AG04450 (cell line): ENCODE measurements at regions not wholly inside any gene's neighbourhood (a gene's known extent, or its start where the extent isn't known, plus 50 kb on each side); places are given as distances from the start of the nearest gene placed in this dataset.

Source experiments
- CTCF ChIA-PET: fragments of 300-600, 350-600 bp; formaldehyde crosslinking; extraction: SDS; loops from one replicate; lab custom pipeline; 2022; ENCODE audit warnings: antibody characterized with exemption, inconsistent platforms; lab: Charles Lee
- POLR2A ChIA-PET: fragments of 350-600 bp; formaldehyde crosslinking; extraction: SDS; loops from one replicate; lab custom pipeline; 2021; ENCODE audit warnings: antibody characterized with exemption, inconsistent platforms; lab: Yijun Ruan, JAX
- DNase-seq: peaks from one replicate; pipeline ENCODE4 v3.0.0-alpha.2; 2011; ENCODE audit warnings: low read depth, low spot score
- H3K27ac ChIP-seq: one replicate; pipeline ENCODE4 v1.5.1; 2012; ENCODE audit warnings: low read depth, low read length, control low read depth
- H3K27me3 ChIP-seq: one replicate; pipeline ENCODE4 v1.6.0; 2012; ENCODE audit warnings: low read length; ENCODE audit not compliant: control insufficient read depth, insufficient read depth
- H3K4me3 ChIP-seq: 2 replicates; pipeline ENCODE4 v1.5.1; 2011; ENCODE audit warnings: mild to moderate bottlenecking, low read depth, low read length, control low read depth
- H3K9me3 ChIP-seq: 2 replicates; pipeline ENCODE4 v1.5.1; 2012; ENCODE audit warnings: low read length; ENCODE audit not compliant: control insufficient read depth, insufficient read depth
- TF ChIP-seq, protein P1 (sequence below): IDR thresholded peaks from 2 replicates; pipeline ENCODE4 v1.5.1; 2011; ENCODE audit warnings: low read depth, low read length, control low read depth, inconsistent platforms

DNA sequence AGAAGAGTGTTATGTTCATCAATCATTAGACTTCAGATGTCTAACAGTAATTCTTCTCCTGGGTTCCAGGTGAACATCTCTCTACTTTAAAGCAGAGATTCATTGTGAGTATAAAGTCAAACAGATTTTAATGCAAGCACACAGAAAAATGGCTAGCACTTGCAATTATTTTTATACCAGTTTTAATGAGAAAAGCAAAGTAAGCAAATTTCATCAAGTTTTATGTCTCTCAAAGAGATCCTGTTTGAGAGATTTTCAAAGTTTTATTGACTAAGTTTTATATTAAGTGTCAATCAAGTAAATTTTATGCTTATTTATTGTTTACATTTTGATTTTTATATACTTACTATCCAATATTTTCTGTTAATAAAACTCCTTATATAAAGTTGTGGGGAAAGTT lies 1628.5 kb downstream of the HACE1 start:
- POLR2A ChIA-PET = no interaction called here
- TF ChIP-seq, protein P1, sequence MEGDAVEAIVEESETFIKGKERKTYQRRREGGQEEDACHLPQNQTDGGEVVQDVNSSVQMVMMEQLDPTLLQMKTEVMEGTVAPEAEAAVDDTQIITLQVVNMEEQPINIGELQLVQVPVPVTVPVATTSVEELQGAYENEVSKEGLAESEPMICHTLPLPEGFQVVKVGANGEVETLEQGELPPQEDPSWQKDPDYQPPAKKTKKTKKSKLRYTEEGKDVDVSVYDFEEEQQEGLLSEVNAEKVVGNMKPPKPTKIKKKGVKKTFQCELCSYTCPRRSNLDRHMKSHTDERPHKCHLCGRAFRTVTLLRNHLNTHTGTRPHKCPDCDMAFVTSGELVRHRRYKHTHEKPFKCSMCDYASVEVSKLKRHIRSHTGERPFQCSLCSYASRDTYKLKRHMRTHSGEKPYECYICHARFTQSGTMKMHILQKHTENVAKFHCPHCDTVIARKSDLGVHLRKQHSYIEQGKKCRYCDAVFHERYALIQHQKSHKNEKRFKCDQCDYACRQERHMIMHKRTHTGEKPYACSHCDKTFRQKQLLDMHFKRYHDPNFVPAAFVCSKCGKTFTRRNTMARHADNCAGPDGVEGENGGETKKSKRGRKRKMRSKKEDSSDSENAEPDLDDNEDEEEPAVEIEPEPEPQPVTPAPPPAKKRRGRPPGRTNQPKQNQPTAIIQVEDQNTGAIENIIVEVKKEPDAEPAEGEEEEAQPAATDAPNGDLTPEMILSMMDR = no peak
- DNase-seq = no peak
- Histone ChIP-seq H3K27ac (no peak overlapping the region), H3K27me3 (no peaks in the 10 kb centered on the region), H3K9me3 (peaks cover 3% of the 10 kb centered on the region), H3K4me3 (no peak overlapping the region)
- CTCF ChIA-PET = no interaction called here

DNA sequence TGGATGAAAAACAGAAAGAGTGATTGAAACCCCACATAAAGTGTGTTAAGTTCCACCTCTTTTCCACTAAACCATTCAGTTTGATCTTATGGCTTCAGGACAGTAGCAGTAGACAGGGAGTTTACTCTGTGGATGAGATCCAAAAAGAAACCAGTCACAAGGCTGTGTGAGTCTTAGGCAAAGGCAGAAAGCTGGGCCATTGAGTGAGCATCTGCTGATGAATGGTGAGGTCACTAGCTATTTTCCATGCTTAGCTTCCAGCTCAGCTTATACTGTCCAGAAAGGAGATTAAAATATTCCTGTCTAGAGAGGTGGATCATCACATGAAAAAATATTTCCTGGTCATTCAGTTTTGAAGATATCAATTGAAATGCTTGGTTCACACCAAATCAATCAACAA lies 1643.9 kb downstream of the HACE1 start:
- DNase-seq = no peak
- Histone ChIP-seq H3K4me3 (no peak overlapping the region), H3K27ac (no peak overlapping the region), H3K9me3 (no peaks in the 10 kb centered on the region), H3K27me3 (no peaks in the 10 kb centered on the region)
- POLR2A ChIA-PET = no interaction called here
- TF ChIP-seq, protein P1 = no peak
- CTCF ChIA-PET = no interaction called here

DNA sequence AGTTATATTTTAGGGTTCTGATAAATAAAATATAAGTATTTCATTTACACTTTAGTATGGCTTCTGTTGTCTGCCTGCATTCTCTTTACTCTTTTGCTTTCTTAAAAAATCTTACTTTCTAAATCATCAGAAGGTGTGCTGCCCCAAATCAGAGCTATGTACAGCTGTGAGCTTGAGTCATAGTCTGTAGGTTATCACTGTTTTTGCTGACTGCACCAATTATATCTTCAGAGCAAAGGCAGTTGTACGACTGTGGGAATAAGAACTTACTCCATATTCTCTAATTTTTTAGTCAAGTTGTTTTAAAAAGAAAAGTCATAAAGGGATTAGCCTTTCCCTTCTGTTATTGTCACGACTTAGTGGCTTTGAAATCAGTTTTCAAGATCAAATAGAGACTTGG lies 1649.0 kb downstream of the HACE1 start:
- Histone ChIP-seq H3K27ac (no peak overlapping the region), H3K27me3 (no peaks in the 10 kb centered on the region), H3K4me3 (no peak overlapping the region), H3K9me3 (no peaks in the 10 kb centered on the region)
- TF ChIP-seq, protein P1 = no peak
- POLR2A ChIA-PET = no interaction called here
- CTCF ChIA-PET = no interaction called here
- no peak for DNase-seq

DNA sequence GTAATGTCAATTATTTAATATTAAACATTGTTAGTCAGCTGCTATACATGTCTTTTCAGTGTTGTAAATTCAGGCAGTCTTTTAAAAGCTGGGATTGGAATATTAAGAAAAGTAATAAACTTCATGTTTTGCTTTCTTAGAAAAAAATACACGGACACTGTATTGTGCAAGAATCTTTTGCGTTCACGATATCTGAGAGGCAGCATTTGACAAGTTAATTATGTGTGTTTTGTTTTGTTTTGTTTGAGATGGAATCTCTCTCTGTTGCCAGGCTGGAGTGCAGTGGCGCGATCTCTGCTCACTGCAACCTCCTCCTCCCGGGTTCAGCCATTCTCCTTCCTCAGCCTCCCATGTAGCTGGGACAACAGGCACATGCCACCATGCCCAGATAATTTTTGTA lies 1661.3 kb downstream of the HACE1 start:
- Histone ChIP-seq H3K27me3 (no peaks in the 10 kb centered on the region), H3K4me3 (no peak overlapping the region), H3K27ac (no peak overlapping the region), H3K9me3 (no peaks in the 10 kb centered on the region; the same call in 1 of the 2 replicates)
- CTCF ChIA-PET = no interaction called here
- POLR2A ChIA-PET = no interaction called here
- TF ChIP-seq, protein P1 = no peak
- no peak for DNase-seq

DNA sequence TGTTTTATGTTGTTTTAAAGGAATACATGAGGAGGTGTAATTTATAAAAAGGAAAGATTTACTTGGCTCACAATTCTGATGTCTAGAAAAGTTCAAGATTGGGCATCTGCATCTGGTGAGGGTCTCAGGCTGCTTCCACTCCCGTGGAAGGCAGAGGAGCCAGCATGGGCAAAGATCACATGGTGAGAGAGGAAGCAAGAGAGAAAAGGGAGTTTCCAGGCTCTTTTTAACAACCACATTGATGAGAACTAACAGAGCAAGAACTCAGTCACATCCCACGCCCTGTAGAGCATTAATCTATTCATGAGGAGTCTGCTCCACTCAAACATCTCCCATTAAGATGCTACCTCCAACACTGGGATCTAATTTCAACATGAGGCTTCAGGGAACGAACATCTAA lies 1666.3 kb downstream of the HACE1 start:
- TF ChIP-seq, protein P1 = no peak
- POLR2A ChIA-PET = no interaction called here
- DNase-seq = no peak
- Histone ChIP-seq H3K27me3 (no peaks in the 10 kb centered on the region), H3K27ac (no peak overlapping the region), H3K9me3 (peaks cover 3% of the 10 kb centered on the region; the same call in 1 of the 2 replicates), H3K4me3 (no peak overlapping the region)
- CTCF ChIA-PET = no interaction called here
